ENCODE measurements at regions not wholly inside any gene's neighbourhood (a gene's known extent, or its start where the extent isn't known, plus 50 kb on each side); places are given as distances from the start of the nearest gene placed in this dataset.
"Not testable (repeated sequence)": the region's sequence is repeated elsewhere in the genome, so short reads cannot be mapped to it uniquely, and the experiment has no call there.

DNA sequence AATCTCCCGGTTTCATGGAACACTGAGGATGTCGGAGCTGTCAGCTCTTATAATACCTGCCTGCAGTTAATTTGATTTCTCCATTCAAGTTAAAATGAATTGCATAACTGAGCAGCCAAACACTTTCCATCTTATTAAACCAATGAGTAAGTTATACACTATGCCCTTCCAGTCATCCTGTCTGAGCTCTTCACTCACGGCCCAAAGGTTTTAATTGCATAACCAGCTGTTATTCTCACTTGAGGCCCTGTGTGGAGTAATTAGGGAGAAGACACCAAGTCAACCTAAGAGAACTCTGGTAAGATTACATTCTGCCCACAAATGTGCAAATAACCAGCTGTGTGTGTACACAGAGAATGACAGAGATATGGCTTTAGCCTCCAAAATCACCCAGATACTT, 303.5 kb downstream of the TBC1D4 start:
- DNase-seq (ENCODE audit: low read depth) = peak; percentile 58

GRCh38 chr13:75175575-75175974, 306.4 kb downstream of the TBC1D4 start:
- DNase-seq (ENCODE audit: low read depth) = peak; percentile 83

- DNase-seq (ENCODE audit: low read depth) = not testable (repeated sequence)
Measured at GRCh38 chr13:75175097-75175496, 306.9 kb downstream of the TBC1D4 start.

GRCh38 chr13:75174481-75174880, 307.5 kb downstream of the TBC1D4 start:
- DNase-seq (ENCODE audit: low read depth) = no peak

DNA sequence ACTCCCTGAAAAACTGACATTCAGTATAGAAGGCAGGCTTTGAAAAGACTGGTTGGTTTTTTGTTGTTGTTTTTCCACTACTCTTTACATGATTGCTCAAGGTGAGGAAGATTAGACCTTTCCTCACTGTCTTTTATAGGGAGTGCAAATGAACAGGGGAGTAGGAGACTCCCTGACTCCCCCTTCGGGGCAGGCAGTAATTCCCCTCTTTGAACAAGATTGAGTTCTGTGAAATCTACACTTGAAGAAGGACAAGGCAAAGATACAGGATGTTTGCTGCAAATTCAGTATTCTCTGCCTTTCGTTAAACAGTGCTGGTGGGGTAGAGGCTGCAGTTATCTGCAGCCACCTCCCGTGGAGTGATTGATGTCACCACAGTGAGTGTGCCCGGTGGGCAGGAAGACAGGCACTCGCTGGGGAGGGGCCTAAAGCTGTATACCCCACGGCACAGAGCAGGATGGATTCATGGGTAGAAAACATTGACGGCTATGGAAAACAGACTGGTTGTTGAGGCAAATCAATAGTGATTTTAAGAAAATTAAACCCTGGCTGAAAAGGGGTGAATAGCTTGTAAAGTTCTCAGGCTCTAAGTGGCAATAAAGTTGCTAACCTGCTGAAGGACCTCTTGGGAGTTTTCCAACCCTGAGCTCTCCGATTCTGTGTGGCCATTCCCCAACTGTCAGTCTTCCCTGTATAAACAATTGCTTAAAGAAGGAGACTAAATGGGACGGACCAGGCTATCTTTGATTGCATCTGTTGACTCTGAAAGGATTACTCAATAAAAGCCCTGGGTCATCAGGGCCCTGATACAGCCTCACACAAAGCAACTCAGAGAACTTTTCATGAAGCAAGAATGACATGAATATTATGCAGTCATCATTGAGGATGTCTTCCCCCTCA, 308.3 kb downstream of the TBC1D4 start:
- peak; percentile 88 for DNase-seq (ENCODE audit: low read depth)

GRCh38 chr13:75170311-75170710, 311.7 kb downstream of the TBC1D4 start:
- no peak for DNase-seq (ENCODE audit: low read depth)

GRCh38 chr13:75165543-75166230, 316.3 kb downstream of the TBC1D4 start:
- DNase-seq (ENCODE audit: low read depth) = no peak

DNA sequence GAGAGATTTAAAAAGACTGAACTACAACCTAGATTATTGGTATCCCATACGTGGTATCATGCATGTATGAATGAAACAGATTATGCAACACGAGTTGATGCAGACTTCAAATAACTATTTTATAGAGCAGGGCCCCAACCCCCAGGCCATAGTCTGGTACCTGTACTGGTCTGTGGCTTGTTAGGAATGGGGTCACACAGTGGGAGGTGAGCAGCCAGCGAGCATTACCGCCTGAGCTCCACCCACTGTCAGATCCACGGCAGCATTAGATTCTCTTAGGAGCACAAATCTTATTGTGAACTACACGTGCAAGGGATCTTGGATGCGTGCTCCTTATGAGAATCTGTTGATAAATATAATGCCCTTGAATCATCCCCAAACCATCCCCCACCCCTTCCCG, 320.2 kb downstream of the TBC1D4 start:
- no peak for DNase-seq (ENCODE audit: low read depth)

DNA sequence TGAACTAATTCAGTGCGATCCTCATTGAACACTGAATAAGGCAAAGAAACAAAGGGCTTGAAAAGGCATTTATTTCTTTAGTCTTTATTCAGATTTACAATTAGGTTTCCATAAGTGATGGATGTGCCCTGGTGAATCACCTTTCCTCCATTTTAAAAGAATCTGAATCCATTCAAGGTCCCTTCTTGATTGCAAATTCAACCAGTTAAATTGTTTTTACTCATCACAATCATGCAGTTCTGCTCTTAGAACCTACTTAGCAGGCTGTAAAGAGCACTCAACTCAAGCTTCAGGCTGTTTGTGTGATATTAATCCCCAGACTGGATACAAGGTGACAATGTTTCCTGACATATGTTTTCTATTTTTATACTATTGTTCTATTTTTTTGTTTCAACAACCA, 321.0 kb downstream of the TBC1D4 start:
- no peak for DNase-seq (ENCODE audit: low read depth)

- DNase-seq (ENCODE audit: low read depth) = no peak
Measured at GRCh38 chr13:75154331-75154730, 327.6 kb downstream of the TBC1D4 start.

- peak; percentile 76 for DNase-seq (ENCODE audit: low read depth)
Measured at GRCh38 chr13:75153834-75154233, 328.1 kb downstream of the TBC1D4 start.

GRCh38 chr13:75153386-75153785, 328.6 kb downstream of the TBC1D4 start:
- no peak for DNase-seq (ENCODE audit: low read depth)

- DNase-seq (ENCODE audit: low read depth) = no peak
Measured at GRCh38 chr13:75151081-75151643, 330.8 kb downstream of the TBC1D4 start.

GRCh38 chr13:75149776-75150175, 332.2 kb downstream of the TBC1D4 start:
- DNase-seq (ENCODE audit: low read depth) = no peak

DNA sequence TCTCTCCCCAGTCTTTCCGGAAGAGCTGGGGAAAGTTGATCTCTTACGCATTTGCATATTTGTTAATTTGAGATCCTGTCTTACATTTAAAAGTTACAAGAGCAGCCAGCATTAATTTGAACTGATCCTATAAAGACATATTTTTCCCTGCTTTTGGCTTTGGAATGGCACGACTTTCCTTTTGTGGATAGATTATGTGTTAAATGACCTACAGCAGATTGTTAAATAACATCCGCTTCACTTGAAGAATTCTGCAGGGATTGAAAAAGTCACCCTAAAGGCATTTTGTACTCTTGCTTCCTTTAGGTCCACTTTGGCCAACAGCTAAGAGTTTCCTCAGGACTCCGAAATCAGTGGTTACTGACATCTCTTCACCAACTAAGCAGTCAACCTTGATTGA, 334.0 kb downstream of the TBC1D4 start:
- DNase-seq (ENCODE audit: low read depth) = no peak

DNA sequence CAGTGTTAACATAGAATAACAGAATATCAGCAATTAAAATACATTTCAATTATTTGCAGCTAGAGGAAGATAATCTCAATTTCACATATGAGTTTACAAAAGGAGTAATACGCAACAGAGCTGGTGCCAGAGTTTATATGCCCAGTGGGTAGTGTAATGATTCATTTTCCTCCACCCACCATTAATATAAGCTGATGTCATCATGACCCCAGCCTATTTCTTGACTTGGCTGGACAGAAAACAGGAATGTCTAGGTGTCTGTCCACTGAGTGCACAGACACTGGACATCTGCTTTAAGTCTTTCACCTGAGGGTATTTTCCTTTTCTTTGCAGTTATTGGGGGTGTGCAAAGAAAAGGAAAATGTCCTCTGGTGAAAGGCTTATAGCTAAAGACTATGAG, 335.5 kb downstream of the TBC1D4 start:
- no peak for DNase-seq (ENCODE audit: low read depth)

- peak; percentile 10 for DNase-seq (ENCODE audit: low read depth)
Measured at GRCh38 chr13:75145927-75146326, 336.0 kb downstream of the TBC1D4 start.

- DNase-seq (ENCODE audit: low read depth) = peak; percentile 47
Measured at GRCh38 chr13:75139291-75139690, 342.7 kb downstream of the TBC1D4 start.

GRCh38 chr13:75137911-75138571, 343.9 kb downstream of the TBC1D4 start:
- DNase-seq (ENCODE audit: low read depth) = peak; percentile 12

GRCh38 chr13:75136151-75136550, 345.8 kb downstream of the TBC1D4 start:
- peak; percentile 13 for DNase-seq (ENCODE audit: low read depth)

GRCh38 chr13:75135325-75135825, 346.6 kb downstream of the TBC1D4 start:
- DNase-seq (ENCODE audit: low read depth) = peak; percentile 100
